GM21786 (cell line): ENCODE measurements at regions not wholly inside any gene's neighbourhood (a gene's known extent, or its start where the extent isn't known, plus 50 kb on each side); places are given as distances from the start of the nearest gene placed in this dataset.

Experiments used
- ATAC-seq: cut with Tn5 transposase; IDR thresholded peaks from one replicate; pipeline ENCODE4 v1.9.1; 2021; ENCODE audit not compliant: unreplicated experiment

DNA sequence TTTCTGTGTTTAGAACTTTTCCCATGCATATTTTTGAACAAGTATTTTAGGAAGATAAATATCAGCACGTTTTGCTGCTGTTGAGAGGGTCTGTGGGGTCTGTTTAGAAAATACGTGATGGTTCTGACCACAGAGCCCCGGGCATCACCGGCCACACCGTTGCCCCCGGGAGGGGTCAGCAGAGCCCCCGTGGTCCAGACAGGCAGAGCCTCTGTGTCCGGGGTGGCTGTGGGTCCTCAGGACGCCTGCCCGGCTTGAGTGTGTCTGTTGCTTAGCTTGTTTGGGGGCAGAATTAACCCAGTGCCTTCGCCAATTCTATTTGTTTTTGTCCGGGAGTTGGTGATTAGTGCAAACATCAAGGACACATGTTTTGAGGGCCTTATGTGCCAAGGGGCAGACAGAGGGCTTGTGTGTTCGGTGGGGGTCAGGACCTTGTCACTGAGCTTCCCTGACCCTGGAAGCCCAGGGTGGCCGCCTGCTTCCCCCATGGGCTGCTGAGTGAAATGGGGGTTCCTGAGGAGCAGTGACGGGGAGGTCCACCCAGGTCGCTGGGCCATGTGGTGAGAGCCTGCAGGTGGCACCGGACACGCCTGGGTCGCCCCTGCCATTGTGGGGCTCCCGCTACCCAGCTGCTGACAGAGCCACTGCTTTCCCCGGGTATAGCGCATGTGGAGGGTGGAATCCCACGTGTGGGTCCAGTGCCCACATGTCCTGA, 122.2 kb downstream of the SIK1 start:
- no peak for ATAC-seq

DNA sequence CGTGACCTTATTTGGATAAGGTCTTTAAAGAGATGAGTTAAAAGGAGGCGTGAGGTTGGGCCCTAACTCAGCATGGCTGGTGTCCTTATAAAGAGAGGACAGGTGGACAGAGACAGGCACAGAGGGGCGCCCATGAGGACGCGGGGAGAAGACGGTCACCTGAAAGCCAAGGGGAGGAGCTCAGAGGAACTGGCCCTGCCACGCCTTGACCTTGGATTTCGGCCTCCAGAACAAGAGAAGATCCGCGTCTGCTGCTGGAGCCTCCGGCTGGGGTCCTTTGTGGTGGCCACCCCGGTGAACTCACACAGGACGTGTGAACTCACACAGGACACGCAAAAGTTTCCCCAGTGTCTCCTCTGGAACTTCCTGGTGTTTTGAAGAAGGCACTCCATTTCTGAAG, 122.7 kb downstream of the SIK1 start:
- no peak for ATAC-seq

- ATAC-seq = no peak
These were observed 123.4 kb downstream of the SIK1 start for GRCh38 chr21:43303275-43304178.

DNA sequence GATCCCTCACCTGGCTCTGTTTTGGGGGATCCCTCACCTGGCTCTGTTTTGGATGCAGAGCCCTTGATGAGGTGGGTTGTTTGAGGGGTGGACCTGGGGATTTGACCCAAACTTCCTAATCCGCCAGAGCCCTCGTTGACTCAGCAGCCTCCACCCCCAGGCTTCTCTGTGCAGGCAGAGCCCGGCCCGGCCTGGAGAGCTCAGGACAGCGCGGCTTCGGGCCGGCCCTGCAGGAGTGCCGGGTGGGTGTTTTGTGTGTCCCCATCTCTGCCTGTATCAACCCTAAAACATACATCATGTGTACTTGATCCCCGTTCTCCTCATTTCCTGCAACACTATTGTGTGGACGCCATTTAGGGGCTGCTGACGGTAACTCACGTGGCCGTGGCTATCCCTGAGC, 124.2 kb downstream of the SIK1 start:
- ATAC-seq = no peak

- ATAC-seq = no peak
These were observed 124.8 kb downstream of the SIK1 start for GRCh38 chr21:43302062-43302700.

- ATAC-seq = no peak
These were observed 125.4 kb downstream of the SIK1 start for GRCh38 chr21:43301409-43302061.

DNA sequence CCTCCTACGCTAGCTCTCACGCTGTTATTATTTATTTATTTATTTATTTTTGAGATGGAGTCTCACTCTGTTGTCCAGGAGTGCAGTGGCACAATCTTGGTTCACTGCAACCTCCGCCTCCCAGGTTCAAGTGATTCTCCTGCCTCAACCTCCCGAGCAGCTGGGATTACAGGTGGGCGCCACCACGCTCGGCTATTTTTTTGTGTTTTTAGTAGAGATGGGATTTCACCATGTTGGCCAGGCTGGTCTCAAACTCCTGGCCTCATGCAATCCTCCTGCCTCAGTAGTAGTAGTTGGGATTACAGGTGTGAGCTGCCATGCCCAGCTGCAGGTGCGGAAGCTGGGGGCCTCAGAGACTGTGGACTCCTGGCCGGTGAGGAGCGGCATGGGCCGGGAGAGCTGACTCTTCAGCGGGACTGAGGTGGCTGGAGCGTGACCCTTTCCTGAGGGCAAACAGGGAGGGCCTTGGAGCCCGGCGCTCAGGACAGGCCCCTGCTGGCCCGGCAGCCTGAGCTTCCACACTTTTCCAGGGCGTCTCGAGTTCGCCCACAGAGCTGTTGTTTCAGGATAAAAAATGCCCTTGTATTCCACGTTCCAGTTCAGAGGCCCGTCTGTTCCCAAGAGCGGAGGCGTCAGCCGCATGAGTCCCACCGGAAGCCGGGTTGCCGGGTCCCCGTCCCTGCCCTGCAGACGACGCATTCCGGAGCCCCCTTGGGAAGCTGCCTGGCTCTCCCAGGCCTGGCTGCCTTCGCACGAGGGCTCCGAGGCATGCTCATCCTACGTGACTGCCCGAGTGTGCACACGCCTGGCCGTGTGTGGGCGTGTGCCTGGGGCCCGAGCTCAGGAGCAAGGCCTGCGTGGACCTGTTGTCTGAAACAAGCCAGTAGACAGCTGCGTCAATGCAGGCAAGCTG, 126.2 kb downstream of the SIK1 start:
- no peak for ATAC-seq

GRCh38 chr21:43299441-43300277, 127.3 kb downstream of the SIK1 start:
- no peak for ATAC-seq

DNA sequence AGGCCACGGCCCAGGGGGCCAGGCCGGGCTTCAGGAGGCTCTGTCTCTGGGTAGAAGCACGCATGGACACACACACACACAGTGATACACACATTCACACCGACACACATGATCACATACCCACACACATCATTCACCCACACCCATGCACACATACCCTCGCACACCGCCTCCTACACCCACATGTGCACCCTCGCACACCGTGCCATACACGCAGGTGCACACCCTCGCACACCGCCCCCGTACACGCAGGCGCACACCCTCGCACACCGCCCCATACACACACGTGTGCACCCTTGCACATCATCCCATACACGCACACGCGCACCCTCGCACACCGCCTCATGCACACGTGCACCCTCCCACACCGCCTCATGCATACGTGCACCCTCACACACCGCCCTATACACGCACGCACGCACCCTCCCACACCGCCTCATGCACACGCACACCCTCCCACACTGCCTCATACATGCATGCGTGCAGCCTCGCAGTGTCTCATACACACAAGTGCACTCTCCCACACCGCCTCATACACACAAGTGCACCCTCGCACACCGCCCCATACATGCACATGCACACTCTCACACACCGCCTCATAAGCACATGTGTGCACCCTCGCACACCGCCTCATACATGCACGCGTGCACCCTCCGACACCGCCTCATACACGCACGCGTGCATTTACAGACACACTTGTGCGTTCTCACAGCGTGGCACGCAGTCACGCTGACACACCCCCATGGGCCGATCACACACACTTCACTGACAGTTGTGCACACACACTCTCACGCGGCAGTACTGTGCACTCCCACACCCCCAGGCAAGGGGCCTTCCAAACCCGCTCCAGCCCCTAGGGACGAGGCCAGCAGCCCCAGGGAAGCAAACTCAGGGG, 128.1 kb downstream of the SIK1 start:
- ATAC-seq = no peak

DNA sequence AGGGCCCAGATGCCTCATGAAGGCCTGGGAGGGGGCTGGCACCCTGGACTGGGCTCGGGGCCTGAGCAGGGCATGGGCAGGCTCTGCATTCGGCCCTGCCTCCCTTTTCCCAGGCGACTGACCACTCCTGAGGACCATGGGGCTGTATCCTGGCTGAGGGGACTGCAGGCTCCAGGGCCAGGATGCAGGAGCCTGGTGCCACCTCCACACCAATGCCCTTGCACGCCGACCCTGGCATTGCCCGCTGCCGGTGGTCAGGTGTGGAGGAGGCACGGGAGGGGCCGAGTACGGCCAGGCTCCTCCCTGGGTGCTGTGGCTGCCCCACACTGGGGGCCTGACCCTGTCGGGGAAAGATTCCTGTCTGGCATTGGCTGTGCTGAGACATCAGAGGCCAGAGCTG, 128.9 kb downstream of the SIK1 start:
- no peak for ATAC-seq

DNA sequence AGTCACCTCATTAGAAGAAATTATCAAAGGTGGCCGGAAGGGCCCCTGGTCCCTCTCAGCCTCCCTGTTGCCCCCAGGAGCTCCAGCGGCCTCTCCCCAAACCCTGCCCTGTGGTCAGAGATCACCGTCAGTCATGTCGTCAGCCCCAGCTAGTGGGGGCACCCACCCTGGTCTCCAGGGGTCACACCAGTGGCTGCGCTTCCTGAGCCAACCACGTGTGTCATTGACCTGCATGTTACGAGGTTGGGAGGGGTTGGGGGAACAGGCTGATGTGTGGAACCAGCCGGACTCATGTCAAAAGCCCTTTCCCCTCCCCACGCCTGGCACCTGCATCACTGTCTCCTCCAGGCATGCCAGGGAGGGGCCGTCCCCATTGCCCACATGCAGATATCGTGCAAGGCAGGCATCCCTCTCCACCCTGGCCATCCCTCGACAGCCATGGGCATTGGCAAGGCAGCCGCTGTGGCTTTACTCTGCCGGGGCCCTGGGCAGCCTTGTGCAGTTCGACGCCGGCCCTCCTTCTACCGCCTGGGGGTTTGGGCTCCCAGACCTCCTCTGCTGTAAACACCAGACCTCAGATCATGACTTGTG, 128.7 kb downstream of the CRYAA start:
- ATAC-seq = no peak

DNA sequence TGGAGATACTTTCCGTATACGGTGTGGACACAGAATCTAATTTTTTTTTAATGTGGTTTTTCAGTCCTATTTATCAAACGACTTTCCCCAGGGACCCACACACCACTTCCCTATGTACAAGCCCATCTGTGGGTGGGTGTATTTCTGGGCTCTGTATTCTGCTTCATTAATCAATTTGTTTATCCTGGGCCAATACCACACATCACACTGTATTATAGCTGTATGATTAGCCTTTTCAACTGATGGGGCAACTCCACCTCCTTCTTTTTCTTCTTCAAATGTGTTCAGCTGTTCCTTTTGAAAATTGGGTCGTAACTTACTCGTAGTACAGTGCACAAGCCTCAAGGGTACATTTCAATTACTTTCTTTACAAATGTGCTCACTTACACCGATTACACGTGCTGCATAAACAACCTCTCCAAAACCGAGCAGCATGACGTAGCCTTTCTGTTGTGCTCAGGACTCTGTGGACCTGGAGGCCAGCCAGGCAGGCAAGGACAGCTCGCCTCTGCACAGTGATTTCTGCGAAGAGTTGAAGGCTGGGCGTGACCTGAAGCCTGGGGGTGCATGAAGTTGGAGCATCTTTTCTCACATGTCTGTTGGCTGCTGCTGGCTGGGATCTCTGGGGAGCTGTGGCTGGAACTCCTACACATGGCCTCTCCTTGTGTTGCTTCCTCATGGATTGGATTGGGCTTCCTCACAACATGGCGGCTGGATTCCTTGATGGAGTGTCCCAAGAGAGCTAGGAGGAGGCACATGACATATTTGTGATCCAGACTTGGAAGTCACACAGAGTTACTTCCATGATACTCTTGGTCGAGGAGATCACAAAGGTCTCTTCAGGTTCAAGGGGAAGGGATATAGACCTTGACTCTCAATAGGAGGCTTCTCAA, 126.5 kb downstream of the CRYAA start:
- ATAC-seq = no peak

- ATAC-seq = no peak
These were observed 125.5 kb downstream of the CRYAA start for GRCh38 chr21:43294194-43294902.

GRCh38 chr21:43292866-43293142, 124.0 kb downstream of the CRYAA start:
- no peak for ATAC-seq

DNA sequence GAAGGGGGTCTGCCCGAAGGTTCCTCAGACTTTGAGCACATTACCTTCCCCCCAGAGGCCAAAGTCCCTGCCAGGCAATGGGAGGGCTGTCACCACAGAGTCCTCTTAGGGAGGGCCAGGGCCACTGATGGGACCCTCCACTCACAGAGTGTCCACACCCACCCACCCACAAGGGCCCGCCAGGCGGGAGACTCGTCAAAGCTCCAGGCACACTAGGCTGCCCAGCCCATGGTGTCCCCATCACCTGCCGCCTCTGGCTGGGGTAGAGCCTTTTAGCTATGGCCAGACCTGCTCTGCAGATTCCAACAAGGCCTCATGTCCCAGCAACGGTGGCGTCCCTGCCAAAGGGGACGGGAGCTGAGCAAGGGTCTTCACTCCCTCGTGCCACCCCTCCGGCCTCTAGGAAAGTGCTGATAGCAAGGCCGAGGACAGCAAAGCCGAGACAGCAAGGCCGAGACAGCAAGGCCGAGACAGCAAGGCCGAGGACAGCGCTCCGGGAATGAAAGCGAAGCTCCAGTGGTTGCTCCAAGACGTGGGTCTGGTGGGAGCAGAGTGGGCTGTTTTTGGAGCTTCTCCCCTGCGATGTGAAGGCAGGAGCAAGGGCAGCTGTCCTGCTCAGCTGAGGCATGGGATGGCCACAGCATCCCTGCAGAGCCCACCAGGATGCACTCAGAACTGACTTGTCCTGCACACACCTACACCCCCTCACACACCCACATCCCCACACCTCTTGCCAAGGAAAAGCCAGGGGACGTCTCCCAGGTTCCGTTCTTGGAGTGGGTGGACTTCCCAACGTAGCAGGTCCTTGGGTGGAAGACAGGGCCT, 123.4 kb downstream of the CRYAA start:
- no peak for ATAC-seq
